ENCODE measurements at regions not wholly inside any gene's neighbourhood (a gene's known extent, or its start where the extent isn't known, plus 50 kb on each side); places are given as distances from the start of the nearest gene placed in this dataset.

- no peak for TF ChIP-seq CTCF (IDR thresholded peaks at IDR 0.05; ENCODE audit: low read depth, low read length)
- DNase-seq (ENCODE audit: extremely low read depth, low read depth) = no peak
Measured at GRCh38 chr5:130333089-130333488, 428.8 kb downstream of the CHSY3 start.

- no peak for DNase-seq (ENCODE audit: extremely low read depth, low read depth)
Measured at GRCh38 chr5:130331332-130331731, 427.1 kb downstream of the CHSY3 start.

GRCh38 chr5:130324953-130325671, 420.8 kb downstream of the CHSY3 start:
- no peak for DNase-seq (ENCODE audit: extremely low read depth, low read depth)
- no peak for TF ChIP-seq CTCF (IDR thresholded peaks at IDR 0.05; ENCODE audit: low read depth, low read length)

More at GRCh38 chr5:130331332-130331731, 427.1 kb downstream of the CHSY3 start:
- TF ChIP-seq CTCF (IDR thresholded peaks at IDR 0.05; ENCODE audit: low read depth, low read length) = no peak

GRCh38 chr5:130323804-130324454, 419.7 kb downstream of the CHSY3 start:
- TF ChIP-seq CTCF (IDR thresholded peaks at IDR 0.05; ENCODE audit: low read depth, low read length) = no peak
- no peak for DNase-seq (ENCODE audit: extremely low read depth, low read depth)

GRCh38 chr5:130321931-130322330, 417.7 kb downstream of the CHSY3 start:
- no peak for TF ChIP-seq CTCF (IDR thresholded peaks at IDR 0.05; ENCODE audit: low read depth, low read length)
- DNase-seq (ENCODE audit: extremely low read depth, low read depth) = no peak

- no peak for DNase-seq (ENCODE audit: extremely low read depth, low read depth)
Measured at GRCh38 chr5:130316971-130317680, 412.9 kb downstream of the CHSY3 start.

More at GRCh38 chr5:130316971-130317680, 412.9 kb downstream of the CHSY3 start:
- TF ChIP-seq CTCF (IDR thresholded peaks at IDR 0.05; ENCODE audit: low read depth, low read length) = no peak
